Fibroblast of lung (primary cell): ENCODE measurements at regions not wholly inside any gene's neighbourhood (a gene's known extent, or its start where the extent isn't known, plus 50 kb on each side); places are given as distances from the start of the nearest gene placed in this dataset.
A peak's percentile ranks its signal among the peaks of the same experiment; 100 is the strongest.

Experiments
- DNase-seq, 2 donors: peaks; one replicate each; pipeline versions ENCODE4 v3.0.0 to v3.0.0-alpha.2; 2010; ENCODE audit warnings: low read depth in 2 of 2
- H2AFZ ChIP-seq: 2 replicates; pipeline ENCODE4 v1.5.1; 2012; ENCODE audit warnings: low read length, control low read depth, inconsistent platforms
- H3K27ac ChIP-seq: 2 replicates; pipeline ENCODE4 v1.5.1; 2011; ENCODE audit warnings: low read length, control low read depth; ENCODE audit not compliant: insufficient read depth
- H3K27me3 ChIP-seq: 2 replicates; pipeline ENCODE4 v1.5.1; 2011; ENCODE audit warnings: mild to moderate bottlenecking, low read length; ENCODE audit not compliant: control insufficient read depth, insufficient read depth
- H3K36me3 ChIP-seq: 2 replicates; pipeline ENCODE4 v1.5.1; 2011; ENCODE audit warnings: low read length; ENCODE audit not compliant: control insufficient read depth, insufficient read depth
- H3K4me1 ChIP-seq: 2 replicates; pipeline ENCODE4 v1.5.1; 2011; ENCODE audit warnings: low read length; ENCODE audit not compliant: control insufficient read depth, insufficient read depth; ENCODE audit errors: extremely low read depth
- H3K4me2 ChIP-seq: 2 replicates; pipeline ENCODE4 v1.5.1; 2011; ENCODE audit warnings: low read length, control low read depth; ENCODE audit not compliant: insufficient read depth; ENCODE audit errors: extremely low read depth
- H3K4me3 ChIP-seq, 4 experiments: fragments of 200-600 bp in 1 of 4; sonication (generic) in 1 of 4; replicated peaks in 1 of 4; 2 replicates each; pipeline ENCODE4 v1.5.1; 2011 to 2016; ENCODE audit warnings: low read length in 4 of 4, low read depth in 3 of 4, mild to moderate bottlenecking in 3 of 4, control low read depth in 2 of 4, inconsistent platforms in 1 of 4, mixed read lengths in 1 of 4; ENCODE audit not compliant: insufficient read depth in 1 of 4; ENCODE audit errors: control extremely low read depth in 1 of 4
- H3K79me2 ChIP-seq: 2 replicates; pipeline ENCODE4 v1.5.1; 2012; ENCODE audit warnings: mild to moderate bottlenecking, low read length, inconsistent platforms; ENCODE audit not compliant: control insufficient read depth, insufficient read depth
- H3K9ac ChIP-seq: 2 replicates; pipeline ENCODE4 v1.5.1; 2011; ENCODE audit warnings: mild to moderate bottlenecking, low read length, control low read depth; ENCODE audit not compliant: insufficient read depth
- H3K9me3 ChIP-seq: 2 replicates; pipeline ENCODE4 v1.5.1; 2012; ENCODE audit warnings: low read depth, low read length; ENCODE audit not compliant: control insufficient read depth, insufficient read depth
- H4K20me1 ChIP-seq: 2 replicates; pipeline ENCODE4 v1.5.1; 2011; ENCODE audit warnings: low read length; ENCODE audit not compliant: control insufficient read depth, insufficient read depth; ENCODE audit errors: extremely low read depth
- EZH2 ChIP-seq: IDR thresholded peaks from 2 replicates; pipeline ENCODE4 v1.5.1; 2012; ENCODE audit warnings: low read length, control low read depth, mild to moderate bottlenecking; ENCODE audit errors: missing control alignments
- TF ChIP-seq, protein P1 (sequence below), 2 donors: IDR thresholded peaks in 1 of 2; conservative IDR thresholded peaks in 1 of 2; 1 replicate in 1 of 2; 2 replicates in 1 of 2; pipeline ENCODE4 v1.5.1; 2011 to 2012; ENCODE audit warnings: low read length in 2 of 2, control low read depth in 1 of 2, inconsistent platforms in 1 of 2, low read depth in 1 of 2, mild to moderate bottlenecking in 1 of 2

DNA sequence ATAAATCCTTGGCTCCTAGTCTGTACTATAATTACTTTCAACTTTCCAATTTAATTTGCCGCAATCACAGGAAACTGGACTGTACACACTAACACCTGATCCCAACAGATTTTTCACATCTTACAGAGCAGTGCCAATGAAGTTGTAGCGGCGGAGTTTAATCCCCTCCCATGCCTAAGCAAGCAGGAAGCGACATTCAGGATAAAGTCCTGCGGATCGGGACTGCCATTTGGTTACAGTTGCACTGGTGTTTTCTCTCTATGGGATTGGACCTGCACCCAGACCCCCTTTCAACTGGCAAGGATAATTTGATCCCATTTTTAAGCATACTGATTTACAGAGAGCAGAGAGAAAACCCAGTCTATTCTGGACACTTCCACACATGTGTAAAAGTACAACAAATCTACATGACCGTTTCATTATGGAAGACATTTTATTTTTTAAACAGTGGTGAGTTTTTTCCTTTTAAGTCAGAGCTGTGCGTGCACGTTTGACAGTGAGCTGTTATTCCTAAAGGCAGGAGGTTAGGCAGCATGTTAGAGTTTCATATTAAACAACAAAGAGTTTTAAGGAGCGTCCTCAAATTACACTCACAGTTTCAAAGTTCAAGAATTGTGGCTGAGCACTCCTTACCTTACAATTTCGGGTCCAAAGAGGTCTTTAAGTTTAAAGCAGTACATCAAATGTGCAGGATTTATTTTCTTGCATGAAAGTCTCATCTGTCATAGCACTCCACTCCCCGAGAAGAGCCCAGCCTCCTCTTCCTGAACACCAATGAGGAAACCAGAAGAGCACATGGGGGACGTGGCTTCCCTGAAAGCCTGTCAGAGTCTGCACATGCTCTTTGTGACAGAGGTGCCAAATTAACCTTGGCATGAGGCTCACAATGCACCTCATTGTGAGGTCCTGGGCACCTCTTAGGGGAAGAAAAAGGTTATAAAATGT, 141.6 kb upstream of the RFC3 start:
- no peak overlapping the region for H3K9ac ChIP-seq
- H3K4me1 ChIP-seq = no peaks in the 10 kb centered on the region
- H4K20me1 ChIP-seq = no peaks in the 10 kb centered on the region
- H3K9me3 ChIP-seq = no peaks in the 10 kb centered on the region
- peak; percentile 45 to 54 for DNase-seq
- H3K4me2 ChIP-seq = peak overlapping the region; percentile 95
- TF ChIP-seq, protein P1, sequence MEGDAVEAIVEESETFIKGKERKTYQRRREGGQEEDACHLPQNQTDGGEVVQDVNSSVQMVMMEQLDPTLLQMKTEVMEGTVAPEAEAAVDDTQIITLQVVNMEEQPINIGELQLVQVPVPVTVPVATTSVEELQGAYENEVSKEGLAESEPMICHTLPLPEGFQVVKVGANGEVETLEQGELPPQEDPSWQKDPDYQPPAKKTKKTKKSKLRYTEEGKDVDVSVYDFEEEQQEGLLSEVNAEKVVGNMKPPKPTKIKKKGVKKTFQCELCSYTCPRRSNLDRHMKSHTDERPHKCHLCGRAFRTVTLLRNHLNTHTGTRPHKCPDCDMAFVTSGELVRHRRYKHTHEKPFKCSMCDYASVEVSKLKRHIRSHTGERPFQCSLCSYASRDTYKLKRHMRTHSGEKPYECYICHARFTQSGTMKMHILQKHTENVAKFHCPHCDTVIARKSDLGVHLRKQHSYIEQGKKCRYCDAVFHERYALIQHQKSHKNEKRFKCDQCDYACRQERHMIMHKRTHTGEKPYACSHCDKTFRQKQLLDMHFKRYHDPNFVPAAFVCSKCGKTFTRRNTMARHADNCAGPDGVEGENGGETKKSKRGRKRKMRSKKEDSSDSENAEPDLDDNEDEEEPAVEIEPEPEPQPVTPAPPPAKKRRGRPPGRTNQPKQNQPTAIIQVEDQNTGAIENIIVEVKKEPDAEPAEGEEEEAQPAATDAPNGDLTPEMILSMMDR (conservative IDR thresholded peaks at IDR 0.05 in 1 of 2, IDR thresholded peaks at IDR 0.05 in 1 of 2; ENCODE audit: low read depth in 1 of 2, low read length in 2 of 2) = no peak
- TF ChIP-seq EZH2 = no peak
- no peaks in the 10 kb centered on the region for H3K36me3 ChIP-seq
- H3K79me2 ChIP-seq = no peaks in the 10 kb centered on the region
- H3K27ac ChIP-seq = no peak overlapping the region
- no peaks in the 10 kb centered on the region for H3K27me3 ChIP-seq
- H3K4me3 ChIP-seq = peak overlapping the region; percentile 44 to 64 (median 50)
- peak overlapping the region; percentile 89 for H2AFZ ChIP-seq

DNA sequence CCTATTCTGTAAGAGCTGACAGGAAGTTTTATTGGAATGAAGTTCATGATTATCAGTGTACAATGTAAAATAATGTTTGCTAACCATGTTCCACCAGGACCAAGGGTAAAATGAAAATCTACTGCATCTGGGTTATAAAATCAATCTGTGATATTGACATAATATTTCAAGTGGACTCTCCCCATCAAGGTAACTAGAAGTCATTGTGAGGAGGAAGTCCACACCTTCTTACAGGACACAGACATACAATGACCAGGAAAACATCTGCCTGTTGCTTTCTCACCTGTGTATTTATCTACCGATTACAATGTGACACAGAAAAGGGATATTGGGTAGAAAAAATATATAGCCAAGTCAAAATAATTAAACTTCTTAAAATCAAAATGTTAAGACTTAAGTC, 140.7 kb upstream of the RFC3 start:
- Histone ChIP-seq H3K36me3 (no peaks in the 10 kb centered on the region), H3K9ac (no peak overlapping the region), H3K27me3 (no peaks in the 10 kb centered on the region), H4K20me1 (no peaks in the 10 kb centered on the region), H3K4me3 (no peak overlapping the region), H3K79me2 (no peaks in the 10 kb centered on the region), H3K9me3 (no peaks in the 10 kb centered on the region), H3K27ac (no peak overlapping the region), H3K4me2 (no peak overlapping the region), H3K4me1 (no peaks in the 10 kb centered on the region), H2AFZ (no peak overlapping the region)
- TF ChIP-seq EZH2 = no peak
- TF ChIP-seq, protein P1 (conservative IDR thresholded peaks at IDR 0.05 in 1 of 2, IDR thresholded peaks at IDR 0.05 in 1 of 2; ENCODE audit: low read depth in 1 of 2, low read length in 2 of 2) = no peak
- no peak for DNase-seq

DNA sequence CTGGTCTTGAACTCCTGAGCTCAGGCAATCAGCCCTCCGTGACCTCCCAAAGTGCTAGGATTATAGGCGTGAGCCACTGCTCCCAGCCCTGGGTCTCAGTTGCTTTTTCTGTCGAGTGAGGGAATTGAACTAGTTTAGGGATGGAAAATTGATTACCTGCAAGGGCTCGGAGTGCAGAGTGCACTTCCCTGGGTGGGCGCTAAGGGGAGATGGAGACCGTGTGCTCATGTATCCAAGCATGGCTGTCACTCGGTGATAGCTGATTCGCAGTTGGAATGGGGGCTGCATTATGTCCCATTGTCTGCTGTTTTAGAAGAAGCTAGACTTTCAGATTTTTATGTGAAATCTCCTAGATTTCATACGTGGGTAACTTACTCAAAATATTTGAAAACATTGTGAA, 139.9 kb upstream of the RFC3 start:
- no peaks in the 10 kb centered on the region for H3K9me3 ChIP-seq
- no peaks in the 10 kb centered on the region for H4K20me1 ChIP-seq
- no peak for TF ChIP-seq EZH2
- TF ChIP-seq, protein P1 (conservative IDR thresholded peaks at IDR 0.05 in 1 of 2, IDR thresholded peaks at IDR 0.05 in 1 of 2; ENCODE audit: low read depth in 1 of 2, low read length in 2 of 2) = no peak
- no peaks in the 10 kb centered on the region for H3K79me2 ChIP-seq
- no peak overlapping the region for H3K9ac ChIP-seq
- H3K36me3 ChIP-seq = no peaks in the 10 kb centered on the region
- no peaks in the 10 kb centered on the region for H3K27me3 ChIP-seq
- H3K4me3 ChIP-seq = no peak overlapping the region
- no peak overlapping the region for H2AFZ ChIP-seq
- DNase-seq = no peak
- H3K27ac ChIP-seq = no peak overlapping the region
- no peaks in the 10 kb centered on the region for H3K4me1 ChIP-seq
- no peak overlapping the region for H3K4me2 ChIP-seq
